ENCODE measurements at regions not wholly inside any gene's neighbourhood (a gene's known extent, or its start where the extent isn't known, plus 50 kb on each side); places are given as distances from the start of the nearest gene placed in this dataset.

DNA sequence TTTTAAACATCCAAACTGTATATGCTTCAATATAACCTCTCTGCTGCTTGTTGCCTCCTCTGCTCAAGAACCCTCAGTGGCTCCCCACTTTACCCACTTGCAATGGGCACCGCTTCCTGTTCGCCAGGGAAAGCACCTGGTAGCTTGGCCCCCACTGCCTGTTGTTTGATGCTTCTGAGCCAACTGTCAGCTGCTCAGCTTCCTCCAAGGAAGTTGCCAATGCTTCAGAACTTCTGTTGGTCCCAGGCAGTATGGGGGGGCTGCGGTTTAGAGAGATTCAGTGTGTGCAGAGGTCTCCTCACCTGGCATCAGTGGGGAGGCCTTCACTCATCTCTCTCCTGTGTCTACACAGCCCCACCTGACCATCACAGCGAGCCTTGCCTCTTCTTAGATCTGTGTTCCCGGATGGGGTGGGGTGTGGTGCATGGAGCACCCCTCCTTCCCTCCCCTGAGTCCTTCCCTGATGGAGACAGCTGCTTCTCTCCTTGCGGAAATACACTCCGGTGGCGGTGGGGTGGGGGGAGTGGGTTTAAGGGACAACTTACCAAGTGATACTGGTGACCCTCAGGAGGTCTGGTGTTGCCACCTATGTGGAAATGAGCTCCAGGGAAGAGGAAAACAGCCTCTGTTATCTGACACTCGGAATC lies 308.1 kb downstream of the CDH26 start:
- TF ChIP-seq, protein P1, sequence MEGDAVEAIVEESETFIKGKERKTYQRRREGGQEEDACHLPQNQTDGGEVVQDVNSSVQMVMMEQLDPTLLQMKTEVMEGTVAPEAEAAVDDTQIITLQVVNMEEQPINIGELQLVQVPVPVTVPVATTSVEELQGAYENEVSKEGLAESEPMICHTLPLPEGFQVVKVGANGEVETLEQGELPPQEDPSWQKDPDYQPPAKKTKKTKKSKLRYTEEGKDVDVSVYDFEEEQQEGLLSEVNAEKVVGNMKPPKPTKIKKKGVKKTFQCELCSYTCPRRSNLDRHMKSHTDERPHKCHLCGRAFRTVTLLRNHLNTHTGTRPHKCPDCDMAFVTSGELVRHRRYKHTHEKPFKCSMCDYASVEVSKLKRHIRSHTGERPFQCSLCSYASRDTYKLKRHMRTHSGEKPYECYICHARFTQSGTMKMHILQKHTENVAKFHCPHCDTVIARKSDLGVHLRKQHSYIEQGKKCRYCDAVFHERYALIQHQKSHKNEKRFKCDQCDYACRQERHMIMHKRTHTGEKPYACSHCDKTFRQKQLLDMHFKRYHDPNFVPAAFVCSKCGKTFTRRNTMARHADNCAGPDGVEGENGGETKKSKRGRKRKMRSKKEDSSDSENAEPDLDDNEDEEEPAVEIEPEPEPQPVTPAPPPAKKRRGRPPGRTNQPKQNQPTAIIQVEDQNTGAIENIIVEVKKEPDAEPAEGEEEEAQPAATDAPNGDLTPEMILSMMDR (conservative IDR thresholded peaks at IDR 0.05; ENCODE audit: control insufficient read depth, insufficient read depth, low read depth, low read length) = no peak
- no peak overlapping the region for H3K4me3 ChIP-seq (ENCODE audit: control insufficient read depth, low read depth, low read length)
- no peak for DNase-seq (ENCODE audit: low read depth)

DNA sequence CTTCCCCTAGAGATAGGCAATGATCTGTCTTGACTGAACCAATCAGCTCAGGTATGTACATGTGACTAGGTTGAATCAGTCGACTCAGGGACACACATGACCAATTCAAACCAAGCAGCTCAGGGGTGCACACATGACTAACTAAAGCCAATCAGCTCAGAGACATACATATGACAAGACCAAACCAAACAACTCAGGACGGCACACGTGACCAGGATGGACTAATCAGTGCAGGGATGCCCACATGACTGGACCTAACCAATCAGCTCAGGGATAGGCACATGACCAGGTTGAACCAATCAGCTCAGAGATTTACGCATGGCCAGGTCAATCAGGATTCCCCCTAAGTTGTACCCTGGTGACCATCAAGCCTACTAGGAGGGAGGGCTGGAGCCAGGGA lies 310.3 kb downstream of the CDH26 start:
- peak; percentile 6 for DNase-seq (ENCODE audit: low read depth)
- TF ChIP-seq, protein P1 (conservative IDR thresholded peaks at IDR 0.05; ENCODE audit: control insufficient read depth, insufficient read depth, low read depth, low read length) = no peak
- no peak overlapping the region for H3K4me3 ChIP-seq (ENCODE audit: control insufficient read depth, low read depth, low read length)

DNA sequence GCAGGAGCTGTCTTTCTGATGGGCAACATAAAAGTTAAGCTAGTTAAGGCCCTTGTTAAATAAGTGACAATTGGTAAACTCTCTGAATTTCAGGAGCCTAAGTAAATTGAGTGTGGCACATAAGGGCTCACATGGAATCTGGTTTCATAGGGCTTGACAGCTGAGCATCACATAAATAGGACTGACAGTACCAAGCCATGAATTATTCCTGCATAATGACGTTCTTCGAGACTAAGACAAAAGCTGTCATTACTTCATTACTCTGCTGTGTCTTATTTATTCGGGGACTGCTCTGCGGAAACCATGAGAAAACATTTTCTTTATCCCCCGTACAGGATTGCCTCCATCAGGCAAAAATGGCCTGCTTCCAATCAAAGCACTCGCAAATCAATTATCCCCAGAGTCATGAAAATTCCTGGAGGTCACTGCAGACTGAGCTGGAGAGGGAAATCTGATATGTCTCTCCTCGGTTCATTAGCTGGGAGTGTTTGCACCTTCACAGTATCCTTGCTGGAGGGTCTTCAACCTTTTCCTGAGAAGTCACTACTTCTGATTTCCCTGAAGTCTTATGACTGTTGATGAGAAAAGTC lies 311.4 kb downstream of the CDH26 start:
- H3K4me3 ChIP-seq (ENCODE audit: control insufficient read depth, low read depth, low read length) = no peak overlapping the region
- DNase-seq (ENCODE audit: low read depth) = no peak

DNA sequence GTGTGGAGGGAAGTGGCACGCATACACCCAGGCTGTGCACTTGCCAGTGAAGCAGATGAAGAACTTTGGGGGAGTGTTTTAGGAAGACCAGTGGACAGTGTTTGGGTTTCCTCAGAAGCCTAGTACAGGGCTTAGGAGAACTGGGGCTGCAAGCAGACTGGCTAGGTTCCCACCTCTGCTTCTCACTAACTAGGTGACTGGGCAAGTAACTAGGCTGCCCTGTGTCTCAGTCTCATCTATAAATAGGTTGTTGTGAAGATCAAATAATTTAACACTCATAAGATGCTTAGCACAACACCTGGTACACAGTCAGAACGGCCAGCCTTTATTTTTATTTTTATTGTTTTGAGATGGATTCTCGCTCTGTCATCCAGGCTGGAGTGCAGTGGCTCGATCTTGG lies 312.1 kb downstream of the CDH26 start:
- DNase-seq (ENCODE audit: low read depth) = no peak
- TF ChIP-seq, protein P1 (conservative IDR thresholded peaks at IDR 0.05; ENCODE audit: control insufficient read depth, insufficient read depth, low read depth, low read length) = no peak
- no peak overlapping the region for H3K4me3 ChIP-seq (ENCODE audit: control insufficient read depth, low read depth, low read length)

More for the DNA sequence above, 311.4 kb downstream of the CDH26 start:
- TF ChIP-seq, protein P1 (conservative IDR thresholded peaks at IDR 0.05; ENCODE audit: control insufficient read depth, insufficient read depth, low read depth, low read length) = no peak

DNA sequence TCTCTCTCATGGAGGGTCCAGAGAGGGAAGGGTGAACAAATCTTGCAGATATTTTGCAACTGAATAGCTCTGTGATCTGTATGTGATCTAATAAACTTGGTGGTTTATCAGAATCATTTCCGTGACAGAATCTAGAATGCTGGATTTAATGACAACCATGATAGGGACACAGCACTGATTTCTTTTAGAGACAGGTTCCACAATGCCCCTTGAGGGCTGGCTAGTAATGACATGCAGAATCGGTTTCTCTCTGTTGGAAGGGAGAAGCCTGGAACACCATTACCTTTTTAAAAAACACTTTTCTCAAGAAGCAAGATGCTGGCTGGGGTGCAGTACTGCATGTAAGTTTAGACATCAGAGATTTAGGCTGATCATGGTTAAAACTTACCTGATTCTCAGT lies 313.4 kb downstream of the CDH26 start:
- DNase-seq (ENCODE audit: low read depth) = no peak
- no peak overlapping the region for H3K4me3 ChIP-seq (ENCODE audit: control insufficient read depth, low read depth, low read length)
- TF ChIP-seq, protein P1 (conservative IDR thresholded peaks at IDR 0.05; ENCODE audit: control insufficient read depth, insufficient read depth, low read depth, low read length) = peak; percentile 42

DNA sequence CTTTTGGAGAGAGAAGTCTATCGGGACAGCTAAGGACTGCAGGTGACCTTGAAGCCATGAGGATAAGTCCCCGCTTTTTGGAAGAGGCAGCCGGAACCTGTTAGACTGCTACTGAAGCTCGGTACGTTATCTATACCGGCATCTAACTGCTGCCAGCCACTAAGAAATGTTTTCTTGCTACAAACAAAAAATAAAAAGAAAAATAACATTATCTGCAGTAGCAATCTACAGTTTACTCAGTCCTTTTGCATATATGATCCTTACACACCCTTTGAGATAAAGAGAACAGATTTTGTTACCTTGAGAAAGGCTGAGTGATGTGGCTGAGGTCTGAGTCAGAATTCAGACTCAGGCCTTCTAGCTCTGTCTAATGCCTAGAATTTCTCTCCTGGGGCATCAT lies 314.6 kb downstream of the CDH26 start:
- H3K4me3 ChIP-seq (ENCODE audit: control insufficient read depth, low read depth, low read length) = no peak overlapping the region
- TF ChIP-seq, protein P1 (conservative IDR thresholded peaks at IDR 0.05; ENCODE audit: control insufficient read depth, insufficient read depth, low read depth, low read length) = no peak
- no peak for DNase-seq (ENCODE audit: low read depth)

Measured in fibroblast of mammary gland (primary cell).